DND-41 (cell line): ENCODE measurements at regions not wholly inside any gene's neighbourhood (a gene's known extent, or its start where the extent isn't known, plus 50 kb on each side); places are given as distances from the start of the nearest gene placed in this dataset.
A peak's percentile ranks its signal among the peaks of the same experiment; 100 is the strongest.

Experiments used
- ATAC-seq: fragments of 200-7000 bp; cut with Tn5 transposase; 3 replicates; pipeline ENCODE4 v1.9.1; 2021; ENCODE audit warnings: low read depth; ENCODE audit not compliant: insufficient read depth
- DNase-seq: peaks from one replicate; pipeline ENCODE4 v3.0.0-alpha.2; 2020
- H2AFZ ChIP-seq: 2 replicates; pipeline ENCODE4 v1.6.0; 2012; ENCODE audit warnings: low read depth, low read length
- H3K27ac ChIP-seq: 2 replicates; pipeline ENCODE4 v1.5.1; 2012; ENCODE audit warnings: low read length, inconsistent platforms
- H3K27me3 ChIP-seq: fragments of 200-600 bp; sonication (generic); 2 replicates; pipeline ENCODE4 v1.6.0; 2012; ENCODE audit warnings: low read length, mild to moderate bottlenecking, inconsistent platforms; ENCODE audit not compliant: insufficient read depth, poor library complexity
- H3K36me3 ChIP-seq: 2 replicates; pipeline ENCODE4 v1.5.1; 2012; ENCODE audit warnings: low read length, inconsistent platforms; ENCODE audit not compliant: insufficient read depth
- H3K4me1 ChIP-seq: 2 replicates; pipeline ENCODE4 v1.5.1; 2012; ENCODE audit warnings: mild to moderate bottlenecking, low read length; ENCODE audit not compliant: insufficient read depth
- H3K4me2 ChIP-seq: 2 replicates; pipeline ENCODE4 v1.6.0; 2012; ENCODE audit warnings: mild to moderate bottlenecking, moderate library complexity, low read length, inconsistent platforms; ENCODE audit not compliant: insufficient read depth
- H3K4me3 ChIP-seq, 2 experiments: fragments of 200-600 bp in 1 of 2; shearing (Covaris generic) in 1 of 2; 2 replicates each; pipeline ENCODE4 v1.5.1; 2012 to 2016; ENCODE audit warnings: inconsistent platforms in 2 of 2, low read length in 2 of 2, mild to moderate bottlenecking in 2 of 2, low read depth in 1 of 2, moderate library complexity in 1 of 2
- H3K79me2 ChIP-seq: 2 replicates; pipeline ENCODE4 v1.6.0; 2012; ENCODE audit warnings: low read length, inconsistent platforms; ENCODE audit not compliant: insufficient read depth
- H3K9ac ChIP-seq: 2 replicates; pipeline ENCODE4 v1.6.0; 2012; ENCODE audit warnings: low read depth, mild to moderate bottlenecking, inconsistent platforms, low read length, moderate library complexity
- H3K9me3 ChIP-seq: 2 replicates; pipeline ENCODE4 v1.5.1; 2012; ENCODE audit warnings: low read length, moderate library complexity, mild to moderate bottlenecking, inconsistent platforms; ENCODE audit not compliant: insufficient read depth, severe bottlenecking
- H4K20me1 ChIP-seq: 2 replicates; pipeline ENCODE4 v1.6.0; 2012; ENCODE audit warnings: low read length; ENCODE audit not compliant: insufficient read depth
- CTCF ChIP-seq: IDR thresholded peaks from 2 replicates; pipeline ENCODE4 v1.5.1; 2012; ENCODE audit warnings: borderline replicate concordance, low read length, moderate library complexity, mild to moderate bottlenecking; ENCODE audit not compliant: poor library complexity, severe bottlenecking; ENCODE audit errors: extremely low read depth
- EZH2 ChIP-seq: IDR thresholded peaks from 3 replicates; pipeline ENCODE4 v1.6.1; 2012; ENCODE audit warnings: borderline replicate concordance, low read depth, mild to moderate bottlenecking, moderate library complexity, low read length, inconsistent platforms; ENCODE audit not compliant: severe bottlenecking

- Histone ChIP-seq H3K4me3 (no peak overlapping the region), H3K4me1 (no peaks in the 10 kb centered on the region), H3K36me3 (no peaks in the 10 kb centered on the region), H3K9me3 (no peaks in the 10 kb centered on the region), H2AFZ (no peak overlapping the region), H3K27me3 (no peaks in the 10 kb centered on the region), H3K4me2 (no peak overlapping the region), H3K9ac (no peak overlapping the region), H3K79me2 (no peaks in the 10 kb centered on the region), H4K20me1 (no peaks in the 10 kb centered on the region), H3K27ac (no peak overlapping the region)
- TF ChIP-seq EZH2 (no peak), CTCF (peak; percentile 4)
- DNase-seq, result no peak
- ATAC-seq, result no peak
Observed at GRCh38 chrX:145178268-145178667, 69.0 kb upstream of the SPANXN1 start.

GRCh38 chrX:145190801-145191389 is 56.4 kb upstream of the SPANXN1 start:
- H3K9me3 ChIP-seq, result no peaks in the 10 kb centered on the region
- H3K27me3 ChIP-seq, result no peaks in the 10 kb centered on the region
- H3K27ac ChIP-seq, result no peak overlapping the region
- H3K4me3 ChIP-seq, result no peak overlapping the region
- H4K20me1 ChIP-seq, result no peaks in the 10 kb centered on the region
- DNase-seq (no peak), ATAC-seq (no peak)
- no peak overlapping the region for H2AFZ ChIP-seq
- H3K4me1 ChIP-seq, result peaks cover 17% of the 10 kb centered on the region
- H3K79me2 ChIP-seq, result no peaks in the 10 kb centered on the region
- no peak overlapping the region for H3K4me2 ChIP-seq
- H3K9ac ChIP-seq, result no peak overlapping the region
- TF ChIP-seq CTCF (peak; percentile 57), EZH2 (no peak)
- H3K36me3 ChIP-seq, result no peaks in the 10 kb centered on the region
